GM12864 (cell line): ENCODE measurements at regions not wholly inside any gene's neighbourhood (a gene's known extent, or its start where the extent isn't known, plus 50 kb on each side); places are given as distances from the start of the nearest gene placed in this dataset.

Experiments used
- DNase-seq: peaks from one replicate; pipeline ENCODE4 v3.0.0-alpha.2; 2011; ENCODE audit warnings: low read depth
- H3K4me3 ChIP-seq: 2 replicates; pipeline ENCODE4 v1.5.1; 2011; ENCODE audit warnings: mild to moderate bottlenecking, low read depth, low read length, control low read depth
- CTCF ChIP-seq: IDR thresholded peaks from 2 replicates; pipeline ENCODE4 v1.5.1; 2011; ENCODE audit warnings: low read depth, mild to moderate bottlenecking, moderate library complexity, low read length, control low read depth, inconsistent platforms; ENCODE audit errors: missing control alignments

GRCh38 chr3:3383461-3383860, 204.0 kb upstream of the CRBN start:
- H3K4me3 ChIP-seq: no peak overlapping the region
- no peak for TF ChIP-seq CTCF
- DNase-seq: no peak

GRCh38 chr3:3372210-3372777, 192.8 kb upstream of the CRBN start:
- no peak for TF ChIP-seq CTCF
- no peak for DNase-seq
- H3K4me3 ChIP-seq: no peak overlapping the region

GRCh38 chr3:3368306-3368705, 188.8 kb upstream of the CRBN start:
- no peak for DNase-seq
- TF ChIP-seq CTCF: no peak
- no peak overlapping the region for H3K4me3 ChIP-seq

- DNase-seq: no peak
Observed at GRCh38 chr3:3366386-3366785, 186.9 kb upstream of the CRBN start.

GRCh38 chr3:3365716-3366115, 186.2 kb upstream of the CRBN start:
- H3K4me3 ChIP-seq: no peak overlapping the region
- TF ChIP-seq CTCF: no peak
- no peak for DNase-seq

More at GRCh38 chr3:3366386-3366785, 186.9 kb upstream of the CRBN start:
- no peak for TF ChIP-seq CTCF
- no peak overlapping the region for H3K4me3 ChIP-seq

- DNase-seq: no peak
- TF ChIP-seq CTCF: no peak
- H3K4me3 ChIP-seq: no peak overlapping the region
Observed at GRCh38 chr3:3356846-3357245, 177.4 kb upstream of the CRBN start.

- no peak overlapping the region for H3K4me3 ChIP-seq
- DNase-seq: no peak
- TF ChIP-seq CTCF: no peak
Observed at GRCh38 chr3:3355442-3355841, 176.0 kb upstream of the CRBN start.
